A673 (cell line): ENCODE measurements at regions not wholly inside any gene's neighbourhood (a gene's known extent, or its start where the extent isn't known, plus 50 kb on each side); places are given as distances from the start of the nearest gene placed in this dataset.

Experiments used
- CTCF ChIP-seq: fragments of 300-800, 200-600 bp; sonication (generic); conservative IDR thresholded peaks from 2 replicates; pipeline ENCODE4 v1.5.1; 2017; ENCODE audit warnings: low read depth, mild to moderate bottlenecking, antibody characterized with exemption, low read length, moderate library complexity, mixed read lengths
- EZH2 ChIP-seq: fragments of 200-600 bp; sonication (generic); IDR thresholded peaks from 2 replicates; pipeline ENCODE4 v1.6.1; 2017; ENCODE audit warnings: borderline replicate concordance, low read depth, mild to moderate bottlenecking, mixed read lengths, antibody characterized with exemption, low read length; ENCODE audit not compliant: poor library complexity, severe bottlenecking

- TF ChIP-seq CTCF (no peak), EZH2 (no peak)
These were observed 609.0 kb upstream of the HTR2C start for GRCh38 chrX:113974881-113975280.
